ENCODE measurements at regions not wholly inside any gene's neighbourhood (a gene's known extent, or its start where the extent isn't known, plus 50 kb on each side); places are given as distances from the start of the nearest gene placed in this dataset.

DNA sequence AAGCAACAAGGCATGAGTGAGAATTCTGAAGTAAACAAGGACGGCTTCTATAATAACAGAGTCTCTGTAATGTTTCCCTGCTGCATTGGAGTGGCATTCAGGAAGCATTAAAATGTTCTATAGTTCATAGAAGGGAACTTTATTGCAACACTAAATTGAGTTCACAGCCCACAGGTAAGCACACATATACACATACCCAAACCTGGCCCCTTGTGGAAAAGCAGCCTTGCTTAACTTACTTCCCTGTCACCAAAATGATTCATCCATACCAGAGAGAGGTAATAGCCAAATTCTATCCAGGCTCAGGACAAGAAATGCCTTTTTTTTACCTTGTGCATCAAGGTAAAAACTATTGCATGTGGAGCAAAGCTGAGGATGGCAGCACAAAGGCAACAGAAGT, 241.4 kb downstream of the HHIPL2 start:
- H3K9me3 ChIP-seq: no peaks in the 10 kb centered on the region
- H3K4me3 ChIP-seq: no peak overlapping the region
- ATAC-seq: no peak
- in situ Hi-C loops (cut with MboI; ENCODE audit: low sequenced_read_pairs in 4 of 4): no loop called here
- no peak for DNase-seq
- TF ChIP-seq, protein P1, sequence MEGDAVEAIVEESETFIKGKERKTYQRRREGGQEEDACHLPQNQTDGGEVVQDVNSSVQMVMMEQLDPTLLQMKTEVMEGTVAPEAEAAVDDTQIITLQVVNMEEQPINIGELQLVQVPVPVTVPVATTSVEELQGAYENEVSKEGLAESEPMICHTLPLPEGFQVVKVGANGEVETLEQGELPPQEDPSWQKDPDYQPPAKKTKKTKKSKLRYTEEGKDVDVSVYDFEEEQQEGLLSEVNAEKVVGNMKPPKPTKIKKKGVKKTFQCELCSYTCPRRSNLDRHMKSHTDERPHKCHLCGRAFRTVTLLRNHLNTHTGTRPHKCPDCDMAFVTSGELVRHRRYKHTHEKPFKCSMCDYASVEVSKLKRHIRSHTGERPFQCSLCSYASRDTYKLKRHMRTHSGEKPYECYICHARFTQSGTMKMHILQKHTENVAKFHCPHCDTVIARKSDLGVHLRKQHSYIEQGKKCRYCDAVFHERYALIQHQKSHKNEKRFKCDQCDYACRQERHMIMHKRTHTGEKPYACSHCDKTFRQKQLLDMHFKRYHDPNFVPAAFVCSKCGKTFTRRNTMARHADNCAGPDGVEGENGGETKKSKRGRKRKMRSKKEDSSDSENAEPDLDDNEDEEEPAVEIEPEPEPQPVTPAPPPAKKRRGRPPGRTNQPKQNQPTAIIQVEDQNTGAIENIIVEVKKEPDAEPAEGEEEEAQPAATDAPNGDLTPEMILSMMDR (IDR thresholded peaks at IDR 0.05 in 4 of 5, conservative IDR thresholded peaks at IDR 0.05 in 1 of 5): no peak
- no peak for TF ChIP-seq POLR2A (IDR thresholded peaks at IDR 0.05)
- H3K27me3 ChIP-seq: no peaks in the 10 kb centered on the region
- H3K27ac ChIP-seq: no peak overlapping the region
- H3K4me1 ChIP-seq: no peaks in the 10 kb centered on the region
- intact Hi-C loops (cut with DNase I; ENCODE audit: low total_unique reads): no loop called here
- H3K36me3 ChIP-seq: no peaks in the 10 kb centered on the region

DNA sequence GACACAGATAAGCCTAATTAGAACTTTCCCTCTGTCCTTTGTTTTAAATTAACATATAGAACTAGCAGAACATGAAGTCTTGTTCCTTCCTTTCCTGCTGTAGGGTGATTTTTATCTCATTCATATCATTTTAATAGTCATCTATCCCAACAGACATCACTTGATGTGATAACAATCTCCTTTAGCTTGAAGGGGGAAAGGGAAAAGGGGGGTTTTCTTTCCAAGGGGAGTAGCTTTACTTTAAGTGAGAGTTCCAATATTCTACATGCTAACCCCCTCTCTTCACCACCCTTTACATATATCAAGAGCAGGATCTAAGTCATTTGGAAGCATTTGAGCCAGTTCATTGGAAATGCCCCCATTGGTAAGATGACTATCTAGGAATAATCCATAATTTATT, 241.9 kb downstream of the HHIPL2 start:
- Histone ChIP-seq H3K9me3 (no peaks in the 10 kb centered on the region), H3K36me3 (no peaks in the 10 kb centered on the region), H3K4me3 (no peak overlapping the region), H3K27me3 (no peaks in the 10 kb centered on the region), H3K27ac (no peak overlapping the region), H3K4me1 (no peaks in the 10 kb centered on the region)
- DNase-seq (no peak), ATAC-seq (no peak)
- intact Hi-C loops (cut with DNase I; ENCODE audit: low total_unique reads): no loop called here
- in situ Hi-C loops (cut with MboI; ENCODE audit: low sequenced_read_pairs in 4 of 4): no loop called here
- no peak for TF ChIP-seq POLR2A (IDR thresholded peaks at IDR 0.05)
- TF ChIP-seq, protein P1 (IDR thresholded peaks at IDR 0.05 in 4 of 5, conservative IDR thresholded peaks at IDR 0.05 in 1 of 5): no peak

DNA sequence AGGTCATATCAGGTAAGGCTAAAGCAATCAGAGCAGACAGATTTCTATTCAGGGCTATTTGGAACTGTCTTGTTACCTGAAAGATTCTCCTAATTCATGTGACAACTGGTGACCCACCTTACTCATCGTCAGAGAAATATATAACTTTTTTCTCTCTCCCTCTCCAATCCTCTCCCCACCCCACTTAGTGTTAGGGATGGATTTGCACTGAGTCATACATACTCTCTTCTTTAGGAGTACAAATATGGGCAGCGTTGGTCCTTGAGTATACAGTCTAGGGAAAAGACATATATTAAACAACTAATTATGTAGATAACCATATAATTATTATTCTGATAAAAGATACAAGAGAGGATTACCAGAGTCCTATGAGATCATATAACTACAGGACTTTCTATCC, 246.3 kb downstream of the HHIPL2 start:
- in situ Hi-C loops (cut with MboI; ENCODE audit: low sequenced_read_pairs in 4 of 4): no loop called here
- Histone ChIP-seq H3K27ac (no peak overlapping the region), H3K9me3 (no peaks in the 10 kb centered on the region), H3K4me3 (no peak overlapping the region), H3K4me1 (no peaks in the 10 kb centered on the region), H3K36me3 (no peaks in the 10 kb centered on the region), H3K27me3 (no peaks in the 10 kb centered on the region)
- TF ChIP-seq POLR2A (IDR thresholded peaks at IDR 0.05): no peak
- TF ChIP-seq, protein P1 (IDR thresholded peaks at IDR 0.05 in 4 of 5, conservative IDR thresholded peaks at IDR 0.05 in 1 of 5): no peak
- intact Hi-C loops (cut with DNase I; ENCODE audit: low total_unique reads): no loop called here
- DNase-seq: no peak
- no peak for ATAC-seq

DNA sequence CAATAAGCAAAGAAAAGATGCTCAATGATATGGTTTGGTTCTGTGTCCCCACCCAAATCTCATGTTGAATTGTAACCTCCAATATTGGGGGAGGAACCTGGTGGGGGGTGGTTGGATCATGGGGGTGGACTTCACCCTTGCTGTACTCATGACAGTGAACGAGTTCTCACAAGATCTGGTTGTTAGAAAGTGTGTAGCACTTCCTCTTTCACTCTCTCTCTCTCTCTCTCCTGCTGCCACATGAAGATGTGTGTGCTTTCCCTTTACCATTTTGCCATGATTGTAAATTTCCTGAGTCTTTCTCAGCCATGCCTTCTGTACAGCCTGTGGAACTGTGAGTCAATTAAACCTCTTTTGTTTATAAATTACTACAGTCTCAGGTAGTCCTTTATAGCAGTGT, 248.4 kb downstream of the HHIPL2 start:
- DNase-seq (no peak), ATAC-seq (no peak)
- no peak overlapping the region for H3K27ac ChIP-seq
- in situ Hi-C loops (cut with MboI; ENCODE audit: low sequenced_read_pairs in 4 of 4) (no loop called here), intact Hi-C loops (cut with DNase I; ENCODE audit: low total_unique reads) (no loop called here)
- H3K9me3 ChIP-seq: no peaks in the 10 kb centered on the region
- H3K27me3 ChIP-seq: no peaks in the 10 kb centered on the region
- no peaks in the 10 kb centered on the region for H3K4me1 ChIP-seq
- H3K36me3 ChIP-seq: no peaks in the 10 kb centered on the region
- TF ChIP-seq, protein P1 (IDR thresholded peaks at IDR 0.05 in 4 of 5, conservative IDR thresholded peaks at IDR 0.05 in 1 of 5): no peak
- TF ChIP-seq POLR2A (IDR thresholded peaks at IDR 0.05): no peak
- no peak overlapping the region for H3K4me3 ChIP-seq

DNA sequence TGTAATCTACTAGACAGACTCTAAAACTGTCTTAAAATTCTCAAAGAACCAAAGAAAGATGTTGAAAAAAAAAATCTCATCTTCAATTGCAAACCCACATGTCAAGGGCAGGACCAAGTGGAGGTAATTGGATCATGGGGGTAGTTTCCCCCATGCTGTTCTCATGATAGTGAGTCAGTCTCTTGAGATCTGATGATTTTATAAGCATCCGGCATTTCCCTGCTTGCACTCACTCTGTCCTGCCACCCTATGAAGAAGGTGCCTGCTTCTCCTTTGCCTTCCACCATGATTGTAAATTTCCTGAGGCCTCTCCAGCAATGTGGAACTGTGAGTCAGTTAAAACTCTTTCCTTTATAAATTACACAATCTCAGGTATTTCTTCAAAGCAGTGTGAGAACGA, 257.0 kb downstream of the HHIPL2 start:
- in situ Hi-C loops (cut with MboI; ENCODE audit: low sequenced_read_pairs in 4 of 4): no loop called here
- Histone ChIP-seq H3K36me3 (no peaks in the 10 kb centered on the region), H3K9me3 (no peaks in the 10 kb centered on the region), H3K27me3 (no peaks in the 10 kb centered on the region), H3K4me3 (no peak overlapping the region), H3K27ac (no peak overlapping the region), H3K4me1 (no peaks in the 10 kb centered on the region)
- no peak for DNase-seq
- intact Hi-C loops (cut with DNase I; ENCODE audit: low total_unique reads): no loop called here
- no peak for ATAC-seq
- no peak for TF ChIP-seq POLR2A (IDR thresholded peaks at IDR 0.05)
- TF ChIP-seq, protein P1 (IDR thresholded peaks at IDR 0.05 in 4 of 5, conservative IDR thresholded peaks at IDR 0.05 in 1 of 5): no peak
